ENCODE measurements at regions not wholly inside any gene's neighbourhood (a gene's known extent, or its start where the extent isn't known, plus 50 kb on each side); places are given as distances from the start of the nearest gene placed in this dataset.

DNA sequence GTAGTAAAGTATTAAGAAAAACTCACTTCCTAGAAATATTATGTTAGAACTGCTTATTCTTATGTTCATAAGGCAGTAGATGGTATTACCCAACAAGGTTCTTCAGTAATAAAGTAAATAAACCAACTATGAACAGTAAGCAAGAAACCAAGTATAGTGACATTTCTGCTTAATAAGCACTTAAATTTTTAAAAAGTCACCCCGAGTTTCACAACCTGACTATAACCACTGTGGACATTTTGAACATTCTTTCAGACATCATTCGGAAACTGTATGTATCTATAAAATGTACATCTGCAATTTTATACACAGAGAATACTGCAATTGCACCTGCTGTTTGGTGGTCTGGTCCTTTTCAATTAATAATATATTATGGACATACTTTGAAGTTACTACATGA, 1073.6 kb downstream of the XPNPEP1 start:
- H3K36me3 ChIP-seq = no peaks in the 10 kb centered on the region
- TF ChIP-seq POLR2A (IDR thresholded peaks at IDR 0.05) = no peak
- TF ChIP-seq, protein P1, sequence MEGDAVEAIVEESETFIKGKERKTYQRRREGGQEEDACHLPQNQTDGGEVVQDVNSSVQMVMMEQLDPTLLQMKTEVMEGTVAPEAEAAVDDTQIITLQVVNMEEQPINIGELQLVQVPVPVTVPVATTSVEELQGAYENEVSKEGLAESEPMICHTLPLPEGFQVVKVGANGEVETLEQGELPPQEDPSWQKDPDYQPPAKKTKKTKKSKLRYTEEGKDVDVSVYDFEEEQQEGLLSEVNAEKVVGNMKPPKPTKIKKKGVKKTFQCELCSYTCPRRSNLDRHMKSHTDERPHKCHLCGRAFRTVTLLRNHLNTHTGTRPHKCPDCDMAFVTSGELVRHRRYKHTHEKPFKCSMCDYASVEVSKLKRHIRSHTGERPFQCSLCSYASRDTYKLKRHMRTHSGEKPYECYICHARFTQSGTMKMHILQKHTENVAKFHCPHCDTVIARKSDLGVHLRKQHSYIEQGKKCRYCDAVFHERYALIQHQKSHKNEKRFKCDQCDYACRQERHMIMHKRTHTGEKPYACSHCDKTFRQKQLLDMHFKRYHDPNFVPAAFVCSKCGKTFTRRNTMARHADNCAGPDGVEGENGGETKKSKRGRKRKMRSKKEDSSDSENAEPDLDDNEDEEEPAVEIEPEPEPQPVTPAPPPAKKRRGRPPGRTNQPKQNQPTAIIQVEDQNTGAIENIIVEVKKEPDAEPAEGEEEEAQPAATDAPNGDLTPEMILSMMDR (IDR thresholded peaks at IDR 0.05) = no peak
- WGBS, 4 donors = 75 to 83% (median 81%) methylated on average over 2 of the region's 2 CpGs
- intact Hi-C loops (cut with DNase I) = no loop called here
- DNase-seq (no peak), ATAC-seq (no peak)
- H3K9me3 ChIP-seq = peaks cover 0 to 2% (median 0%) of the 10 kb centered on the region in 12 donors
- H3K4me1 ChIP-seq = peaks cover 0 to 3% (median 0%) of the 10 kb centered on the region in 12 donors
- no peak overlapping the region for H3K27ac ChIP-seq
- no peak overlapping the region for H3K4me3 ChIP-seq
- no peaks in the 10 kb centered on the region for H3K27me3 ChIP-seq

DNA sequence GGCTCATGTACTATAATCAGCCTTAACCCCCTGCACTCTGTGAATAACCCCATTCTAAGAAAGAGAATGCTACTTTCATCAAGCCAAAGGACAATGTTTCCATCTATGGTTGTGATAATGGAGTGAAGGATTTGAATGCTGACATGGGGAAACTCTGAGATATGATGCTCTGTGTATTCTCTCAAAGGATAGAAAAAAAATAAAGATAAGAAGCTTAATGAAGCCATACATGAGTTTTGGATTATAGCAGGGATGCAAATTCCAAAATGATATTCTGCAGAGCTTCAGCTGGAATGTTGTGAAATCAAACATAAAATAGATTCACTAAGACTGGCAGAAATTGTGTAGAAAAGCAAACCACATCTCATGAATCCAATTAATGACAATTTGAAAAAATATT, 1074.1 kb downstream of the XPNPEP1 start:
- no peak for TF ChIP-seq POLR2A (IDR thresholded peaks at IDR 0.05)
- TF ChIP-seq, protein P1 (IDR thresholded peaks at IDR 0.05) = no peak
- intact Hi-C loops (cut with DNase I) = no loop called here

DNA sequence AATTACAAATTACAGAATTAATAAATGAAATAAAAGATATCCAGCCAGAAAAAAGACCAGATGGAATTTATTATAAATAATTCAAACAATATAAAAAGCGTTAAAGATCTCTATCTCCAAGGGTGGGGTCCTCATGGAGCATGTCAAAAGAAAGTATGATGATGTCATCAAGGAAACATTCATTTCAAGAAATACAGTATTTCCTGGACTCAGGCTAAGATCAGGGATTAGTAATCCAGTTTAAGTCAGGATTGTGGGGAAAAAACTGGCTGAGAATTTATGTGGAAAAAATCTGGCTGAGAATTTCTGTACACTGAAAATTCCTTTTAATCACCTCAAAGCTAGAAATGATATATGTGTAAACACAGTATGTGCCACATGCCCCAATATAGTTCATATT, 1075.3 kb downstream of the XPNPEP1 start:
- no peak overlapping the region for H3K27ac ChIP-seq
- no peak for ATAC-seq
- no peak overlapping the region for H3K4me3 ChIP-seq
- H3K36me3 ChIP-seq = no peaks in the 10 kb centered on the region
- no peaks in the 10 kb centered on the region for H3K4me1 ChIP-seq
- intact Hi-C loops (cut with DNase I) = no loop called here
- H3K27me3 ChIP-seq = peaks cover 0 to 5% (median 0%) of the 10 kb centered on the region in 9 donors
- 50 to 62% (median 52%) methylated on average over 1 of the region's 1 CpG for WGBS, 4 donors
- peaks cover 0 to 8% (median 0%) of the 10 kb centered on the region in 12 donors for H3K9me3 ChIP-seq
- TF ChIP-seq POLR2A (IDR thresholded peaks at IDR 0.05) = no peak
- TF ChIP-seq, protein P1 (IDR thresholded peaks at IDR 0.05) = no peak
- no peak for DNase-seq

More for the DNA sequence above, 1074.1 kb downstream of the XPNPEP1 start:
- H3K27me3 ChIP-seq = peaks cover 0 to 2% (median 0%) of the 10 kb centered on the region in 9 donors
- H3K4me1 ChIP-seq = peaks cover 0 to 3% (median 0%) of the 10 kb centered on the region in 12 donors
- ATAC-seq = no peak
- DNase-seq = no peak
- H3K9me3 ChIP-seq = peaks cover 0 to 6% (median 0%) of the 10 kb centered on the region in 12 donors
- no peaks in the 10 kb centered on the region for H3K36me3 ChIP-seq
- no peak overlapping the region for H3K4me3 ChIP-seq
- no peak overlapping the region for H3K27ac ChIP-seq

DNA sequence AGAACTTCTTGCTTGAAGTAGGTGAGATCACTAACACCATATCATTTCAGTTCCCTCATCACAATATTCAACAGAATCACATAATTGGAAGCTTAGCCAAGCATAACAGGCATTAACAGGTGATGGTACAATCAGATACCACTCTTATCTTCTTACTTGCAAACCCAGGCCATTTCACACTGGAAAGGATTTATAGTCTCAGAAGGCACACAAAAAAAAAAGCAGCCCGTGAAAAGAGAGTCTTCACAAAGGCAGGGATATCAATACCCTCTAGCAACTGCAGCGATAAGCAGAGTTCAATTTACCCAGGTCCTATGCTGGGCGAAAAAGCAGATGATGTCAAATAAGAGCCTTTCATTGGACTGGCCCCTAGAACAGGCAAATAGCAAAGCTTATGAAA, 1082.4 kb downstream of the XPNPEP1 start:
- Histone ChIP-seq H3K4me3 (no peak overlapping the region), H3K9me3 (peaks cover 0 to 8% (median 0%) of the 10 kb centered on the region in 12 donors), H3K36me3 (no peaks in the 10 kb centered on the region), H3K27ac (no peak overlapping the region), H3K4me1 (no peaks in the 10 kb centered on the region), H3K27me3 (peaks cover 0 to 5% (median 0%) of the 10 kb centered on the region in 9 donors)
- DNase-seq = no peak
- no peak for TF ChIP-seq POLR2A (IDR thresholded peaks at IDR 0.05)
- TF ChIP-seq, protein P1 (IDR thresholded peaks at IDR 0.05) = no peak
- no peak for ATAC-seq
- intact Hi-C loops (cut with DNase I) = no loop called here
- 64 to 69% (median 67%) methylated on average over 3 of the region's 3 CpGs for WGBS, 4 donors

All from heart left ventricle (tissue), 16 donors.